Stimulated activated CD8-positive, alpha-beta memory T cell treated with anti-CD3 and anti-CD28 coated beads, Interleukin-7, amount 100 ng/mL, for 24 hours (primary cell): ENCODE measurements at regions not wholly inside any gene's neighbourhood (a gene's known extent, or its start where the extent isn't known, plus 50 kb on each side); places are given as distances from the start of the nearest gene placed in this dataset.

ENCODE experiments used
- DNase-seq: peaks from one replicate; pipeline ENCODE4 v3.0.0-alpha.2; 2020; ENCODE audit warnings: low read depth

- DNase-seq, result no peak
Measured at GRCh38 chr5:124461941-124462340, 284.5 kb downstream of the ZNF608 start.

- no peak for DNase-seq
Measured at GRCh38 chr5:124461157-124461556, 285.3 kb downstream of the ZNF608 start.

- no peak for DNase-seq
Measured at GRCh38 chr5:124460642-124461041, 285.8 kb downstream of the ZNF608 start.

- DNase-seq, result no peak
Measured at GRCh38 chr5:124459984-124460383, 286.5 kb downstream of the ZNF608 start.

- no peak for DNase-seq
Measured at GRCh38 chr5:124457901-124458300, 288.5 kb downstream of the ZNF608 start.

- DNase-seq, result no peak
Measured at GRCh38 chr5:124457101-124457500, 289.3 kb downstream of the ZNF608 start.

GRCh38 chr5:124456249-124456648 lies 290.2 kb downstream of the ZNF608 start:
- no peak for DNase-seq

- no peak for DNase-seq
Measured at GRCh38 chr5:124454081-124454480, 292.4 kb downstream of the ZNF608 start.

- DNase-seq, result no peak
Measured at GRCh38 chr5:124453221-124454051, 293.0 kb downstream of the ZNF608 start.

GRCh38 chr5:124452412-124452811 lies 294.0 kb downstream of the ZNF608 start:
- no peak for DNase-seq

GRCh38 chr5:124451721-124452383 lies 294.6 kb downstream of the ZNF608 start:
- no peak for DNase-seq

GRCh38 chr5:124446120-124446519 lies 300.3 kb downstream of the ZNF608 start:
- no peak for DNase-seq

GRCh38 chr5:124445070-124445619 lies 301.3 kb downstream of the ZNF608 start:
- no peak for DNase-seq

GRCh38 chr5:124444147-124444775 lies 302.2 kb downstream of the ZNF608 start:
- no peak for DNase-seq

- DNase-seq, result no peak
Measured at GRCh38 chr5:124440471-124440870, 306.0 kb downstream of the ZNF608 start.

- no peak for DNase-seq
Measured at GRCh38 chr5:124439609-124440008, 306.8 kb downstream of the ZNF608 start.

- no peak for DNase-seq
Measured at GRCh38 chr5:124438903-124439281, 307.5 kb downstream of the ZNF608 start.

- DNase-seq, result no peak
Measured at GRCh38 chr5:124438026-124438902, 308.2 kb downstream of the ZNF608 start.

GRCh38 chr5:124436294-124436693 lies 310.1 kb downstream of the ZNF608 start:
- no peak for DNase-seq

GRCh38 chr5:124433170-124433569 lies 313.3 kb downstream of the ZNF608 start:
- DNase-seq, result no peak

GRCh38 chr5:124421584-124421983 lies 324.9 kb downstream of the ZNF608 start:
- no peak for DNase-seq

- no peak for DNase-seq
Measured at GRCh38 chr5:124420952-124421351, 325.5 kb downstream of the ZNF608 start.
